HL-60 (cell line): ENCODE measurements at regions not wholly inside any gene's neighbourhood (a gene's known extent, or its start where the extent isn't known, plus 50 kb on each side); places are given as distances from the start of the nearest gene placed in this dataset.

Experiments used
- DNase-seq, 2 experiments: peaks; one replicate each; pipeline ENCODE4 v3.0.0-alpha.2; 2010 to 2020; ENCODE audit warnings: low read depth in 1 of 2, low spot score in 1 of 2
- H3K27ac ChIP-seq: fragments of 250-450 bp; sonication (Bioruptor Pico); replicated peaks from 2 replicates; pipeline ENCODE4 v1.5.1; 2020; ENCODE audit warnings: mild to moderate bottlenecking, moderate library complexity
- H3K27me3 ChIP-seq: fragments of 250-450 bp; sonication (Bioruptor Pico); 2 replicates; pipeline ENCODE4 v1.5.1; 2021; ENCODE audit warnings: mild to moderate bottlenecking, moderate library complexity; ENCODE audit not compliant: insufficient read depth, poor library complexity, severe bottlenecking
- H3K4me3 ChIP-seq: replicated peaks from 2 replicates; pipeline ENCODE4 v1.5.1; 2011; ENCODE audit warnings: mild to moderate bottlenecking, control low read depth, low read length; ENCODE audit not compliant: insufficient read depth
- GABPA ChIP-seq: IDR thresholded peaks from 2 replicates; pipeline ENCODE4 v1.6.1; 2012; ENCODE audit warnings: low read depth
- POLR2AphosphoS5 ChIP-seq: IDR thresholded peaks from 2 replicates; pipeline ENCODE4 v1.6.1; 2012; ENCODE audit warnings: low read depth
- SPI1 ChIP-seq: IDR thresholded peaks from 2 replicates; pipeline ENCODE4 v1.6.1; 2012; ENCODE audit warnings: low read depth, mild to moderate bottlenecking, borderline replicate concordance
- TF ChIP-seq, protein P1 (sequence below): IDR thresholded peaks from one replicate; pipeline ENCODE4 v1.5.1; 2011; ENCODE audit warnings: low read length, control low read depth, inconsistent platforms; ENCODE audit not compliant: insufficient read depth
- TF ChIP-seq, protein P2 (sequence below): IDR thresholded peaks from 2 replicates; pipeline ENCODE4 v1.6.1; 2012; ENCODE audit warnings: low read depth; ENCODE audit not compliant: insufficient replicate concordance

DNA sequence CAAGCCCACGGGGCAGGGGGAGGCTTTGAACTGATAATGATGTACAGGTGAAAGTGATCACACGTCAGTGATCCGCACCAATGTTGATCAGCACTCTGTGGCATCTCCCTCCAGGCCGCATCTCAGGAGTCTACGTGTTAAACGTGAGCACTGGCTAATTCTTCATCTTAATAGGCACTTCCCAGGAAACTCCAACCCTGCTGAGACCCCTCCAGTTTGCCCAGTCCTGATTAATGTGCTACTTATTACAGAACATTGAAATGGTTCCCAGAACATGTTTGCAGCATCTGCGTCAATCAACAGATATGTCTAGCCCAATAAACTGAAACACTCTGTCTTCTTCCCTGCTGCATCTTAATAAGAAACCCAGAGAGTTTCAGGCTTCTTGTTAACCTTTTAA is 298.4 kb downstream of the DEPDC1B start:
- DNase-seq = no peak
- Histone ChIP-seq H3K27ac (no peak overlapping the region), H3K4me3 (no peak overlapping the region), H3K27me3 (no peaks in the 10 kb centered on the region)
- TF ChIP-seq, protein P1, sequence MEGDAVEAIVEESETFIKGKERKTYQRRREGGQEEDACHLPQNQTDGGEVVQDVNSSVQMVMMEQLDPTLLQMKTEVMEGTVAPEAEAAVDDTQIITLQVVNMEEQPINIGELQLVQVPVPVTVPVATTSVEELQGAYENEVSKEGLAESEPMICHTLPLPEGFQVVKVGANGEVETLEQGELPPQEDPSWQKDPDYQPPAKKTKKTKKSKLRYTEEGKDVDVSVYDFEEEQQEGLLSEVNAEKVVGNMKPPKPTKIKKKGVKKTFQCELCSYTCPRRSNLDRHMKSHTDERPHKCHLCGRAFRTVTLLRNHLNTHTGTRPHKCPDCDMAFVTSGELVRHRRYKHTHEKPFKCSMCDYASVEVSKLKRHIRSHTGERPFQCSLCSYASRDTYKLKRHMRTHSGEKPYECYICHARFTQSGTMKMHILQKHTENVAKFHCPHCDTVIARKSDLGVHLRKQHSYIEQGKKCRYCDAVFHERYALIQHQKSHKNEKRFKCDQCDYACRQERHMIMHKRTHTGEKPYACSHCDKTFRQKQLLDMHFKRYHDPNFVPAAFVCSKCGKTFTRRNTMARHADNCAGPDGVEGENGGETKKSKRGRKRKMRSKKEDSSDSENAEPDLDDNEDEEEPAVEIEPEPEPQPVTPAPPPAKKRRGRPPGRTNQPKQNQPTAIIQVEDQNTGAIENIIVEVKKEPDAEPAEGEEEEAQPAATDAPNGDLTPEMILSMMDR = no peak
- TF ChIP-seq POLR2AphosphoS5 = no peak

DNA sequence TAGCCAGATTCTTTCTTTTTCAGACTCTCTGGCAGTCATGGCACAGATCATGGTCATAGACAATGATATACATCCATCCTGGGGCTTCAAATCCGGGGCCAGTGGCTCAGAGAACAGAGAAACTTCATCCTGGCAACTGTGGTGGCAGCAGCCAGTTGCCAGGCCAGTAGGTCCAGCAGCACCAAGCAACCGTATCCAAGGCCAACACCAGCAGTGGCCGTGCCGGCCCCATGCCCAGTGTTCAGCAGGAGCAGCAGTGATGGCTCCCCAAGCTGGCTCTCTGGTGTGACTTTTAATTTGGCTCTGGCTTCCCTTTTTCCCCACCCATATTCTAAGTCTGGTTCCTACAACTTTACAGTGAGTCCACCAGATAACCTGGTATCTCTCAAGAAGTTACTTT is 300.5 kb downstream of the DEPDC1B start:
- H3K4me3 ChIP-seq = no peak overlapping the region
- DNase-seq = no peak
- no peak for TF ChIP-seq GABPA
- no peak for TF ChIP-seq POLR2AphosphoS5
- TF ChIP-seq, protein P2, sequence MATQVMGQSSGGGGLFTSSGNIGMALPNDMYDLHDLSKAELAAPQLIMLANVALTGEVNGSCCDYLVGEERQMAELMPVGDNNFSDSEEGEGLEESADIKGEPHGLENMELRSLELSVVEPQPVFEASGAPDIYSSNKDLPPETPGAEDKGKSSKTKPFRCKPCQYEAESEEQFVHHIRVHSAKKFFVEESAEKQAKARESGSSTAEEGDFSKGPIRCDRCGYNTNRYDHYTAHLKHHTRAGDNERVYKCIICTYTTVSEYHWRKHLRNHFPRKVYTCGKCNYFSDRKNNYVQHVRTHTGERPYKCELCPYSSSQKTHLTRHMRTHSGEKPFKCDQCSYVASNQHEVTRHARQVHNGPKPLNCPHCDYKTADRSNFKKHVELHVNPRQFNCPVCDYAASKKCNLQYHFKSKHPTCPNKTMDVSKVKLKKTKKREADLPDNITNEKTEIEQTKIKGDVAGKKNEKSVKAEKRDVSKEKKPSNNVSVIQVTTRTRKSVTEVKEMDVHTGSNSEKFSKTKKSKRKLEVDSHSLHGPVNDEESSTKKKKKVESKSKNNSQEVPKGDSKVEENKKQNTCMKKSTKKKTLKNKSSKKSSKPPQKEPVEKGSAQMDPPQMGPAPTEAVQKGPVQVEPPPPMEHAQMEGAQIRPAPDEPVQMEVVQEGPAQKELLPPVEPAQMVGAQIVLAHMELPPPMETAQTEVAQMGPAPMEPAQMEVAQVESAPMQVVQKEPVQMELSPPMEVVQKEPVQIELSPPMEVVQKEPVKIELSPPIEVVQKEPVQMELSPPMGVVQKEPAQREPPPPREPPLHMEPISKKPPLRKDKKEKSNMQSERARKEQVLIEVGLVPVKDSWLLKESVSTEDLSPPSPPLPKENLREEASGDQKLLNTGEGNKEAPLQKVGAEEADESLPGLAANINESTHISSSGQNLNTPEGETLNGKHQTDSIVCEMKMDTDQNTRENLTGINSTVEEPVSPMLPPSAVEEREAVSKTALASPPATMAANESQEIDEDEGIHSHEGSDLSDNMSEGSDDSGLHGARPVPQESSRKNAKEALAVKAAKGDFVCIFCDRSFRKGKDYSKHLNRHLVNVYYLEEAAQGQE = no peak
- no peak for TF ChIP-seq SPI1
- TF ChIP-seq, protein P1 = no peak
- H3K27ac ChIP-seq = no peak overlapping the region
- no peaks in the 10 kb centered on the region for H3K27me3 ChIP-seq

DNA sequence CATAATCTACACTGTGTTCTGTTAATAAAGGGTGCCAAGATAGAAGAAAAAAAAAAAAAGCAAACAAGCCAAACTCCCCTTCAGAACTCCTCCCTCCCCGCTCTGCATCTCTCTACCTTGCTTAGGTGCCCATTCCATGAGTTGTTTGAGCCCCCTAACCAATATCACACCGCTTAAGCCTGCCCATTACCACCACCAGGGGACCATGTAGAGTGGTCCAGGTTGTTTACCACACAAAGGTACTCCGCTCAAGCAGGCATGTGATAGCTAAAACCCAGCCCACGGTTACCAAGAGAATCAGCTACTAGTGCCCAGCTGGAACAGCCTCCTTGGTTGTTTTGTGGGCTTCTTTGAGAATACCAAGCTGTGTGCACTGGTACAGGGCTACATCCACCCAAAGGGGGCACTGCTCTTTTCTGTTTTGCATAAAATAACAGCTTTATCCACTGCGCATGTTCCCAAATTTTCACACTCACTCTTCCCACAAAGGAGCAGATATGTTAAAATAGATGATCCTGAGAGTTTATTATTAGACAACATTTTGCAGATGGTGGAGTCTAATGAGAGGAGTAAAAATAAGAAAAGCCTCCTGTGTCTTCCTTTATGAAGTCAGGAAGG is 304.1 kb downstream of the DEPDC1B start:
- H3K4me3 ChIP-seq = no peak overlapping the region
- H3K27me3 ChIP-seq = no peaks in the 10 kb centered on the region
- DNase-seq = no peak
- TF ChIP-seq POLR2AphosphoS5 (no peak), GABPA (no peak), SPI1 (no peak)
- TF ChIP-seq, protein P1 = no peak
- TF ChIP-seq, protein P2 = no peak
- no peak overlapping the region for H3K27ac ChIP-seq

DNA sequence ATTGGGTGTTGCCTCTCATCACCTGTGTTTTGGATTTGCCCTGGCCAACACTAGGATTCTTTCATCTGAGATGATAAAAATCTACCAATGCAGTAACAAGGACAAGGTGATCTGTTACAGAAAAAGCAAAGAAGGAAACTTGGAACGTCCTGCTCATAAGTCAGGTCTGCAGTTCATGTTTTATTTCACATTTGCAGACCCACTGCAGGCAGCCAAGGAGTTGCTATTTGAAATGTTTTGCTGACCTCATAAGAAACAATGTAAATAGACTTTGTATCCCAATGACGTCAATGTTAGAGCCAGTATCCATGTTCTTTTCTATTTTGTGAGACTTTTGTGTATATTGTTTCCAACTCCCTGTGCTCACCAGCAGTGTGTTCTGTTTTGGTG is 312.9 kb downstream of the DEPDC1B start:
- no peak for TF ChIP-seq GABPA
- DNase-seq = no peak
- H3K4me3 ChIP-seq = no peak overlapping the region
- no peaks in the 10 kb centered on the region for H3K27me3 ChIP-seq
- no peak overlapping the region for H3K27ac ChIP-seq
